OCI-LY3 (cell line): ENCODE measurements at regions not wholly inside any gene's neighbourhood (a gene's known extent, or its start where the extent isn't known, plus 50 kb on each side); places are given as distances from the start of the nearest gene placed in this dataset.

Experiments
- CTCF ChIP-seq: fragments of 200-600, 300-600 bp; sonication (generic); IDR thresholded peaks from 2 replicates; pipeline ENCODE4 v1.5.1; 2014; ENCODE audit warnings: antibody characterized with exemption, low read length, low read depth
- EZH2phosphoT487 ChIP-seq: fragments of 200-600 bp; shearing (Covaris generic); IDR thresholded peaks from 2 replicates; pipeline ENCODE4 v1.6.1; 2018; ENCODE audit warnings: antibody characterized with exemption, mixed run types, low read depth

GRCh38 chr12:42760550-42760949 is 171.0 kb upstream of the PRICKLE1 start:
- TF ChIP-seq CTCF (no peak), EZH2phosphoT487 (no peak)
